ENCODE measurements at regions not wholly inside any gene's neighbourhood (a gene's known extent, or its start where the extent isn't known, plus 50 kb on each side); places are given as distances from the start of the nearest gene placed in this dataset.

- TF ChIP-seq, protein P1, sequence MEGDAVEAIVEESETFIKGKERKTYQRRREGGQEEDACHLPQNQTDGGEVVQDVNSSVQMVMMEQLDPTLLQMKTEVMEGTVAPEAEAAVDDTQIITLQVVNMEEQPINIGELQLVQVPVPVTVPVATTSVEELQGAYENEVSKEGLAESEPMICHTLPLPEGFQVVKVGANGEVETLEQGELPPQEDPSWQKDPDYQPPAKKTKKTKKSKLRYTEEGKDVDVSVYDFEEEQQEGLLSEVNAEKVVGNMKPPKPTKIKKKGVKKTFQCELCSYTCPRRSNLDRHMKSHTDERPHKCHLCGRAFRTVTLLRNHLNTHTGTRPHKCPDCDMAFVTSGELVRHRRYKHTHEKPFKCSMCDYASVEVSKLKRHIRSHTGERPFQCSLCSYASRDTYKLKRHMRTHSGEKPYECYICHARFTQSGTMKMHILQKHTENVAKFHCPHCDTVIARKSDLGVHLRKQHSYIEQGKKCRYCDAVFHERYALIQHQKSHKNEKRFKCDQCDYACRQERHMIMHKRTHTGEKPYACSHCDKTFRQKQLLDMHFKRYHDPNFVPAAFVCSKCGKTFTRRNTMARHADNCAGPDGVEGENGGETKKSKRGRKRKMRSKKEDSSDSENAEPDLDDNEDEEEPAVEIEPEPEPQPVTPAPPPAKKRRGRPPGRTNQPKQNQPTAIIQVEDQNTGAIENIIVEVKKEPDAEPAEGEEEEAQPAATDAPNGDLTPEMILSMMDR (IDR thresholded peaks at IDR 0.05) = no peak
- no peak for DNase-seq (ENCODE audit: low spot score)
- H3K4me3 ChIP-seq = no peak overlapping the region
- no peak overlapping the region for H3K27ac ChIP-seq
These were observed 208.4 kb upstream of the TLE3 start for GRCh38 chr15:70306081-70306480.

DNA sequence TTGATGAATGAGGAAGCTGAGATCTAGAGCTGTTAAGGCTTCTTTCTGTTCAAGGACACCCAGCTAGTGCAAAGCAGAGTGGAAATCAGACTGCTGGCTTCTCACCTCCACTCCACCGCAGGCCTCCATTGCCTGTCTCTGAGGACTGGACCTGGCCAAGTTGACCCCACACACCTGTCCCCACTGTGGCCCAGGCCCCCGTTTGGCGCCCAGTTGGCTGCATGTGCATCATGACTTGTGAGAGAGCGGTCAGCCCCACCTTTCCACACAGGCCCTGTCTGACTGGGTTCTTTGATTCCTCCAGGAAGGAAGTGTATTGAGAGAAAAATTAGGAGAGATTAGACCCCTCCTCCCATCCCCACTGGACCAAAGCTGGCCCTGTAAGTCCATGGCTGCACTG is 206.3 kb upstream of the TLE3 start:
- no peak for DNase-seq (ENCODE audit: low spot score)
- Histone ChIP-seq H3K27ac (no peak overlapping the region), H3K4me3 (no peak overlapping the region)
- TF ChIP-seq, protein P1 (IDR thresholded peaks at IDR 0.05) = no peak

- no peak for DNase-seq (ENCODE audit: low spot score)
- no peak overlapping the region for H3K4me3 ChIP-seq
- TF ChIP-seq, protein P1 (IDR thresholded peaks at IDR 0.05) = no peak
- no peak overlapping the region for H3K27ac ChIP-seq
These were observed 204.6 kb upstream of the TLE3 start for GRCh38 chr15:70302360-70302759.

DNA sequence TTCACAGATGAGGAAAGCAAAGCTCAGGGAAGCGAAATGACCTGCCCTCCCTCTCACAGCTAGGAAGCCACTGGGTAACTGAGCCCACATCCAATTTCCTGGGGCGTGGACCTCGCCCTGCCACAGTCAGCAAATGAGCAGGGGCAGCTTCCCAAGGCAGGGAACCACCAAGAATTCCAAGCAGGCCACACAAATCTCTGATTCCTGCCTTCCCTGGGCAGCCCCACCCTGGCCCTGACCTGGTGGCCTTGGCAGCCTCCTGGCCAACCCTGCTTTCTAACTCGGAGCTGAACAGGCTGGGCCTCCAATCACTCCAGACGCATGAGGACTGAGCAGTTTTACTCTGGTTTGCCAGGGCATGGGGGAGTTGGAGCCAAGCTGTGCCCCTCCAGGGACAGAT is 203.7 kb upstream of the TLE3 start:
- DNase-seq (ENCODE audit: low spot score) = no peak
- TF ChIP-seq, protein P1 (IDR thresholded peaks at IDR 0.05) = no peak
- no peak overlapping the region for H3K27ac ChIP-seq

DNA sequence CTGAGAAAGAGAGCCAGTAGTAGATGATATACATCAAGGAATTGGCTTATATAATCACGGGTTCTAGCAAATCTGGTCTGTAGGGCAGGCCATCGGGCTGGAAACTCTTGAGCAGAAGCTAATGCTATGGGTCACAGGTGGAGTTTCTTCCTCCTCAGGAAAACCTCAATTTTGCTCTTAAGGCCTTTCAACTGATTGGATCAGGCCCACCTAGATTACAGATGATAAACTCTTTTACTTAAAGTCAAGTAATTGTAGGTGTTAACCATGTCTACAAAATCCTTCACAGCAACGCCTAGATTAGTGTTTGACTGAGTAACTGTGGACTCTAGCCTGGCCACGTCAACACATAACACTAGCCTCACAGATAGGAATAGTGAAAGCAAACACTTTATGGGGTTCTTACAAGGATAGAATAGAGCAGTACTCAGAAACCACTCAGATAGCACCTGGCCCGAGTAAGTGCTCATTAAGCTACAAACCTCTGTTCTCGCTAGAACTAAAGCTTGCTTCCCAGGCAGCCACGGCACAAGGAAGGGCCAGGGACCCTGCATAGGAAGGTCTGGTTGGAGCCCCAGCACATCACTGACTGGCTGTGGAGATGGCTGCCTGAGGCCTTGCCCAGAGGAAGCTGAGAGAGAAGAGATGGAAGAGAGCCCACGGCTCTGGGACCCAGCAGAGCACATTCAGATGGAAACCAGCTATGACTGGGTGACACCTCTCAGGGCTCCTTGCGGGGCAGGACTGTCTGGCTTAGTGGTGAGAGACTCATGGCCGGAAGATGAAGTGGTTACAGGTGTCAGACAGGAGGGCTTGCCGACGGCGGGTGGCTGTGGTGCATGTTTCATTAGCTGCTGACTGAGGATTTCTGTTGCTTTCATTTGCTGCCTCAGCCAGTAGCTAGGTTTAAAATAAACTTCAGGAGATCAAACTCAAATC is 202.5 kb upstream of the TLE3 start:
- TF ChIP-seq, protein P1 (IDR thresholded peaks at IDR 0.05) = no peak
- Histone ChIP-seq H3K27ac (no peak overlapping the region), H3K4me3 (no peak overlapping the region)
- DNase-seq (ENCODE audit: low spot score) = no peak

More for the DNA sequence above, 203.7 kb upstream of the TLE3 start:
- no peak overlapping the region for H3K4me3 ChIP-seq

DNA sequence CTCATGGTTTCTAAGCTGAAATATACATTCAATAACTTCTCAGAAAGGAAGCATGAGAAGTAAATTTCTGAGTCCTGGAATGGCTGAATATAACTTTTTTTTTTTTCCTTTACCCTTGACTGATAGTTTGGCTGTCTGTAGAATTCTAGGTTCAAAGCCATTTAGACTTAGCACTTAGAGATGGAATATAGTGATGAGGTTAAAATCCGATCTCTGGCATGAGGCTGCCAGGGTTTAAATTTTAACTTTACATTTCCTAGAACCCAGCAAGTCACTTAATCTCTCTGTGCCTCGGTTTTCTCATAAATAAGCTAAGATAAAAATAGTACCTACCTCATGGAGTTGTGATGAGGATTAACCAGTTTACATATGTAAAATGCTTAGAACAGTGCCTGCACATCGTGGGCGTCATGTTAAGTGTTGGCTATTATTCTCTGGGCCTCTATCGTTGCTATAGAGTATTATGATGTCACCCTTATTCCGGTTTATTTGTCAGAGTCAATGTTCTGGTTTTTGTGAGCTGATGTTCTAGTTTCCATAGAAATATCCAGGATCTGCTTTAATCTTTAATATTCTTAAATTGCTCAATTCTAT is 199.8 kb upstream of the TLE3 start:
- no peak for DNase-seq (ENCODE audit: low spot score)
- Histone ChIP-seq H3K27ac (no peak overlapping the region), H3K4me3 (no peak overlapping the region)
- TF ChIP-seq, protein P1 (IDR thresholded peaks at IDR 0.05) = no peak

Data from coronary artery (tissue), 2 donors.